Left ventricle myocardium inferior (tissue), 1 donor: ENCODE measurements at regions not wholly inside any gene's neighbourhood (a gene's known extent, or its start where the extent isn't known, plus 50 kb on each side); places are given as distances from the start of the nearest gene placed in this dataset.

Experiments used
- DNase-seq: peaks from one replicate; pipeline ENCODE4 v3.0.0-alpha.2; 2020
- H3K27ac ChIP-seq: fragments of 200-600 bp; replicated peaks from 2 replicates; pipeline ENCODE4 v1.8.0; 2021
- H3K27me3 ChIP-seq: fragments of 200-600 bp; 2 replicates; pipeline ENCODE4 v1.8.0; 2021; ENCODE audit warnings: low read depth
- H3K36me3 ChIP-seq: fragments of 200-600 bp; 2 replicates; pipeline ENCODE4 v1.8.0; 2021
- H3K4me1 ChIP-seq: fragments of 200-600 bp; 2 replicates; pipeline ENCODE4 v1.8.0; 2021
- H3K4me3 ChIP-seq: fragments of 200-600 bp; 2 replicates; pipeline ENCODE4 v1.8.0; 2021; ENCODE audit warnings: mild to moderate bottlenecking, moderate library complexity
- H3K9me3 ChIP-seq: fragments of 200-600 bp; replicated peaks from 2 replicates; pipeline ENCODE4 v1.8.0; 2021
- intact Hi-C: fragments of 100-400 bp; cut with micrococcal nuclease; formaldehyde crosslinking; loops from one replicate; pipeline ENCODE4 v1.11.0; 2022
- TF ChIP-seq, protein P1 (sequence below): fragments of 200-600 bp; IDR thresholded peaks from 2 replicates; pipeline ENCODE4 v1.8.0; 2021; ENCODE audit warnings: antibody characterized with exemption, mild to moderate bottlenecking, borderline replicate concordance
- donor health status: DM: no; HTN: yes; CAD: no; lungs with severe emphysema.

DNA sequence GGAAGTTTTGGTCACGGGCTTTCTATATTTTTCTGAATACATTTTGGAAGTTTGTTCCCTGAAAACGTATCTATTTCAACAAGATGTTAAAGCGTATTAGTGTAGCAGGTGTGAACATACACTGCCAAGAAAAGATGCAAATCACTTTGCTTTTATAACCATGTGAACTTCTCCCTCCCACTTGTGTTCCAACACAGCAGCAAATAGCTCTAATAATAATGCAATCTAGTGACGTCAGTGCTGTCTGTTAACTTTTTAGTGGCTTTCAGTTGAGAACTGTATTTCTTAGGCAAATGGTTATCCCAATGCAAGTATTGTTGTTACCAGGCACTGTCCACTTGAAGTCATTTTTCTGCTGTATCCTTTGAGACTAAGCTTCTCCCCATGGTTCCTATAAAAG, 188.4 kb upstream of the IGFBP3 start:
- H3K27ac ChIP-seq: no peak overlapping the region
- no peak overlapping the region for H3K4me3 ChIP-seq
- TF ChIP-seq, protein P1, sequence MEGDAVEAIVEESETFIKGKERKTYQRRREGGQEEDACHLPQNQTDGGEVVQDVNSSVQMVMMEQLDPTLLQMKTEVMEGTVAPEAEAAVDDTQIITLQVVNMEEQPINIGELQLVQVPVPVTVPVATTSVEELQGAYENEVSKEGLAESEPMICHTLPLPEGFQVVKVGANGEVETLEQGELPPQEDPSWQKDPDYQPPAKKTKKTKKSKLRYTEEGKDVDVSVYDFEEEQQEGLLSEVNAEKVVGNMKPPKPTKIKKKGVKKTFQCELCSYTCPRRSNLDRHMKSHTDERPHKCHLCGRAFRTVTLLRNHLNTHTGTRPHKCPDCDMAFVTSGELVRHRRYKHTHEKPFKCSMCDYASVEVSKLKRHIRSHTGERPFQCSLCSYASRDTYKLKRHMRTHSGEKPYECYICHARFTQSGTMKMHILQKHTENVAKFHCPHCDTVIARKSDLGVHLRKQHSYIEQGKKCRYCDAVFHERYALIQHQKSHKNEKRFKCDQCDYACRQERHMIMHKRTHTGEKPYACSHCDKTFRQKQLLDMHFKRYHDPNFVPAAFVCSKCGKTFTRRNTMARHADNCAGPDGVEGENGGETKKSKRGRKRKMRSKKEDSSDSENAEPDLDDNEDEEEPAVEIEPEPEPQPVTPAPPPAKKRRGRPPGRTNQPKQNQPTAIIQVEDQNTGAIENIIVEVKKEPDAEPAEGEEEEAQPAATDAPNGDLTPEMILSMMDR: no peak
- H3K36me3 ChIP-seq: no peaks in the 10 kb centered on the region
- no peaks in the 10 kb centered on the region for H3K27me3 ChIP-seq
- no peak for DNase-seq
- H3K9me3 ChIP-seq: peaks cover 5% of the 10 kb centered on the region
- H3K4me1 ChIP-seq: no peaks in the 10 kb centered on the region
- intact Hi-C loops: no loop called here

DNA sequence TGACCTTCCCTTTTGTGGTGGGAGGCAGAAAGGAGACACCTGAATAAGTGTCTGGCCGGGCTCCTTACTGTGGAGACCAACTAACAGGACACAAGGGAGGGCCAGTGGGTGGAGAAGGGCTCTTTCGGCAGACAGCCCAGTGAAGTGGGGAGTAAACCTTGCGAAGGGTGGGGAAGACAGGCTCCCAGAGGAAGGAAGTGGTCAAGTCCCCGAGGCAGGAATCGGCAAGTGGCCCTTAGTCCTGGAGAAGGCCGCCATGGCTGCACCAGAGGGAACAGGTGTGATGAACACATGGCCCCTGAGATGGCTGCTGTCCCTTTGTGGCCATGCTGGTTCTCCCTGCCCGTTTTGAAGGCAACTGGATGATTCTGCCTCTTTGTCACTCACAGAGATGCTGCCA, 187.2 kb upstream of the IGFBP3 start:
- no peak for DNase-seq
- H3K4me3 ChIP-seq: no peak overlapping the region
- TF ChIP-seq, protein P1: no peak
- H3K9me3 ChIP-seq: peaks cover 5% of the 10 kb centered on the region
- no peaks in the 10 kb centered on the region for H3K27me3 ChIP-seq
- intact Hi-C loops: no loop called here
- H3K4me1 ChIP-seq: no peaks in the 10 kb centered on the region
- H3K27ac ChIP-seq: no peak overlapping the region
- H3K36me3 ChIP-seq: no peaks in the 10 kb centered on the region

DNA sequence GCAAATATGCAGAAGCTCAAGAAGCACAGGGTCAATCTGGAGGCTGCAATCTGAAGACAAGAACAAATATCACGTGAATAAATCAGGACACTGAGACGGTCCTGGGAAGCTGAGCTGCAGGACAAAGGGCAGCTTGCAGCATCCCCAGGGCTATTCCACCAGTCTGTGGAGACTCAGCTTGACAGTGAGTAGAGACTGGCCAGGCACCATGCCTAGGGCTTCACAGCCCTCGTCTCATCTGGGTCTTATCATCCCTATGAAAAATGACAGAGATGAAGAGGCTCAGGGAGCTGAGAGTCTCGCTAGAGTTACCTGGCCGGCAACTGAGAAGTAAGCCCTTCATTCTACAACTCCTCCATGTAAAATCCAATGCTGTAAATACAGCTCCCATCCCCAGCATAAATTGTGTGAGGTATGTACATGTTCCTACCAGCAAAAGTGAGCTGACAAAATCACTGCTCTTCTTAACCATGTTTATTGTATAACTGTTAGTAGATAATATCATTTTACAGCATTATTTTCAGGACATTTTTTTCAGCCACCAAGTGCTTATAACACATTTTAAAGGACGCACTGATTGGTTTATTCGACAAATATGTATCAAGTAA, 186.6 kb upstream of the IGFBP3 start:
- Histone ChIP-seq H3K27ac (no peak overlapping the region), H3K36me3 (no peaks in the 10 kb centered on the region), H3K4me1 (no peaks in the 10 kb centered on the region), H3K4me3 (no peak overlapping the region), H3K27me3 (no peaks in the 10 kb centered on the region), H3K9me3 (peaks cover 5% of the 10 kb centered on the region)
- intact Hi-C loops: no loop called here
- TF ChIP-seq, protein P1: no peak
- no peak for DNase-seq

DNA sequence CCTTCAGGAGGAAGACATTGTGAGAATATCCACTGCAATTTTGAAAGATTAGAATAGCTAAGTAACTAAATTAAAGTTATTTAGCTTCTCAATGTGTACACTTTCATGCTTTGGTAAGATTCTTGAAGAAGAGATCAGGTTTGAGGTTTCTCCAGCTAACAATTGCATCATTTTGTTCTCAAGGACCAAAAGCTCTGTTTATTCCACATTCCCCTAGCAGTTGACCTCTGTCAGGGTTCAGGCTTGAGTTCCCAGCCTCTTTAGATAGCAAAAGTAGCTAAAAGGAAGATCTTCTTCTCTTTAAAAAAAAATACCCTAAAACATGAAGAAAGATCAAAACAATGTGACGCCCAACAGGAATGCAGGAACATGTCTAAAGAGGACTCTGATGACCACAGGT, 179.4 kb upstream of the IGFBP3 start:
- intact Hi-C loops: no loop called here
- Histone ChIP-seq H3K4me3 (no peak overlapping the region), H3K27ac (no peak overlapping the region), H3K9me3 (peaks cover 5% of the 10 kb centered on the region), H3K27me3 (no peaks in the 10 kb centered on the region), H3K36me3 (no peaks in the 10 kb centered on the region), H3K4me1 (peaks cover 6% of the 10 kb centered on the region)
- no peak for DNase-seq
- TF ChIP-seq, protein P1: no peak

DNA sequence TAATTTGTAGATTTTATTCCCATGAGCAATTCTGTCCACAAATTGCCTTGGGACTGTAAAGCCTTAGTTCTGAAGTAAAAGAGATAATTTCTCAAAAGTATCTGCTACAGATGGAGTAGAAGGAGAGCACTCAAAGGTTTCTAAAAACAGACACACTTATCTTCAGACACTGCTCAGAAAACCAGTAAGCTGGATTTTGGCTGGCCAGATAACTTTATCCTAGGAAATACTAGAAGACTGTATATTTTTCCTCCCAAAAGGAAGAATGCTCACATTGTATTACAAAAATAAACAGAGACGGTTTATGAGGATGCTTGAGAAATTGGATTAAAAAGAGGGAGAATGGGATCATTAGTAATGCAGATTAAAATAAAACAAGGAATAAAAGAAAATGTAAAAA, 178.0 kb upstream of the IGFBP3 start:
- intact Hi-C loops: no loop called here
- TF ChIP-seq, protein P1: no peak

DNA sequence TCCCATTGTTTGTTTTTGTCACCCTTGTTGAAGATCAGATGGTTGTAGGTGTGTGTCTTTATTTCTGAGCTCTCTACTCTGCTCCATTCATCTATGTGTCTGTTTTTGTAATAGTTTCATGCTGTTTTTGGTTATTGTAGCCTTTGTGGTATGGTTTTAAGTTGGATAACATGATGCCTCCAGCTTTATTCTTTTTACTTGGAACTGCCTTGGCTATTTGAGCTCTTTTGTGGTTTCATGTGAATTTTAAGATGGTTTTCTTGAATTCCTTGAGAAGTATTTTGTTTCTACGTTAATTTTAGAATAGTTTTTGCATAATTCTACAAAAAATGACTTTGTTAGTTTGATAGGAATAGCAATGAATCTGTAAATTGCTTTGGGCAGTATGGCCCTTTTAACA, 170.0 kb upstream of the IGFBP3 start:
- Histone ChIP-seq H3K36me3 (no peaks in the 10 kb centered on the region), H3K4me1 (no peaks in the 10 kb centered on the region), H3K4me3 (no peak overlapping the region), H3K27ac (no peak overlapping the region), H3K9me3 (peaks cover 31% of the 10 kb centered on the region), H3K27me3 (no peaks in the 10 kb centered on the region)
- intact Hi-C loops: no loop called here
- TF ChIP-seq, protein P1: no peak
- no peak for DNase-seq

More for the DNA sequence above, 178.0 kb upstream of the IGFBP3 start:
- H3K27me3 ChIP-seq: no peaks in the 10 kb centered on the region
- H3K9me3 ChIP-seq: no peaks in the 10 kb centered on the region
- no peak for DNase-seq
- no peak overlapping the region for H3K27ac ChIP-seq
- H3K36me3 ChIP-seq: no peaks in the 10 kb centered on the region
- peaks cover 6% of the 10 kb centered on the region for H3K4me1 ChIP-seq
- H3K4me3 ChIP-seq: no peak overlapping the region
